Peyer's patch (tissue), 4 donors: ENCODE measurements at regions not wholly inside any gene's neighbourhood (a gene's known extent, or its start where the extent isn't known, plus 50 kb on each side); places are given as distances from the start of the nearest gene placed in this dataset.

Experiments used
- DNase-seq, 3 donors: peaks; one replicate each; pipeline ENCODE4 v3.0.0-alpha.2; 2017 to 2019
- H3K27ac ChIP-seq, 4 donors: fragments of 200-600 bp; sonication (generic); one replicate each; pipeline ENCODE4 v1.5.1; 2016 to 2019
- H3K27me3 ChIP-seq, 2 donors: fragments of 200-600 bp; sonication (generic); one replicate each; pipeline ENCODE4 v1.5.1; 2019
- H3K36me3 ChIP-seq, 3 donors: fragments of 200-600 bp; sonication (generic); one replicate each; pipeline ENCODE4 v1.5.1; 2016 to 2019
- H3K4me1 ChIP-seq, 4 donors: fragments of 200-600 bp; sonication (generic); one replicate each; pipeline ENCODE4 v1.5.1; 2016 to 2019
- H3K4me3 ChIP-seq, 4 donors: fragments of 200-600 bp; sonication (generic); 1 replicate in 3 of 4; 2 replicates in 1 of 4; pipeline ENCODE4 v1.5.1; 2016 to 2019; ENCODE audit warnings: mild to moderate bottlenecking in 1 of 4
- H3K9me3 ChIP-seq, 4 donors: fragments of 200-600 bp; sonication (generic); one replicate each; pipeline ENCODE4 v1.5.1; 2016 to 2019; ENCODE audit warnings: mild to moderate bottlenecking in 1 of 4
- CTCF ChIP-seq, 6 experiments: fragments of 450-650 bp in 4 of 6; fragments of 200-600 bp in 2 of 6; sonication (generic) in 1 of 6; IDR thresholded peaks; one replicate each; pipeline ENCODE4 v1.5.1; 2017 to 2019; ENCODE audit warnings: antibody characterized with exemption in 6 of 6, mild to moderate bottlenecking in 3 of 6, moderate library complexity in 1 of 6
- POLR2A ChIP-seq, 2 donors: fragments of 450-650 bp; IDR thresholded peaks; one replicate each; pipeline ENCODE4 v1.5.1; 2017; ENCODE audit warnings: antibody characterized with exemption in 2 of 2, mild to moderate bottlenecking in 2 of 2, moderate library complexity in 2 of 2

GRCh38 chr2:191515551-191515950 lies 162.4 kb upstream of the NABP1 start:
- TF ChIP-seq POLR2A (IDR thresholded peaks at IDR 0.05) (no peak), CTCF (IDR thresholded peaks at IDR 0.05) (no peak)
- H3K9me3 ChIP-seq: no peaks in the 10 kb centered on the region

GRCh38 chr2:191516260-191516659 lies 161.7 kb upstream of the NABP1 start:
- Histone ChIP-seq H3K9me3 (no peaks in the 10 kb centered on the region), H3K27ac (no peak overlapping the region), H3K36me3 (no peaks in the 10 kb centered on the region), H3K27me3 (no peaks in the 10 kb centered on the region), H3K4me3 (no peak overlapping the region), H3K4me1 (no peaks in the 10 kb centered on the region)
- DNase-seq: no peak
- TF ChIP-seq CTCF (IDR thresholded peaks at IDR 0.05): no peak
- TF ChIP-seq POLR2A (IDR thresholded peaks at IDR 0.05): no peak

More at GRCh38 chr2:191515551-191515950, 162.4 kb upstream of the NABP1 start:
- no peak overlapping the region for H3K27ac ChIP-seq
- H3K4me3 ChIP-seq: no peak overlapping the region
- no peak for DNase-seq
- H3K36me3 ChIP-seq: no peaks in the 10 kb centered on the region
- no peaks in the 10 kb centered on the region for H3K27me3 ChIP-seq
- H3K4me1 ChIP-seq: no peaks in the 10 kb centered on the region

- Histone ChIP-seq H3K36me3 (no peaks in the 10 kb centered on the region), H3K4me1 (no peaks in the 10 kb centered on the region), H3K27ac (no peak overlapping the region), H3K4me3 (no peak overlapping the region), H3K9me3 (no peaks in the 10 kb centered on the region), H3K27me3 (no peaks in the 10 kb centered on the region)
- TF ChIP-seq CTCF (IDR thresholded peaks at IDR 0.05) (peak; percentile 28 to 92 (median 81)), POLR2A (IDR thresholded peaks at IDR 0.05) (no peak)
- no peak for DNase-seq
Observed at GRCh38 chr2:191521608-191522208, 156.2 kb upstream of the NABP1 start.

GRCh38 chr2:191522478-191523120 lies 155.3 kb upstream of the NABP1 start:
- Histone ChIP-seq H3K4me3 (no peak overlapping the region), H3K9me3 (no peaks in the 10 kb centered on the region), H3K4me1 (no peaks in the 10 kb centered on the region), H3K36me3 (no peaks in the 10 kb centered on the region), H3K27me3 (no peaks in the 10 kb centered on the region), H3K27ac (no peak overlapping the region)
- TF ChIP-seq POLR2A (IDR thresholded peaks at IDR 0.05): no peak
- TF ChIP-seq CTCF (IDR thresholded peaks at IDR 0.05): no peak
- no peak for DNase-seq

GRCh38 chr2:191526091-191526490 lies 151.8 kb upstream of the NABP1 start:
- H3K27ac ChIP-seq: no peak overlapping the region
- no peaks in the 10 kb centered on the region for H3K27me3 ChIP-seq
- H3K36me3 ChIP-seq: no peaks in the 10 kb centered on the region
- H3K4me3 ChIP-seq: no peak overlapping the region
- TF ChIP-seq POLR2A (IDR thresholded peaks at IDR 0.05) (no peak), CTCF (IDR thresholded peaks at IDR 0.05) (no peak)
- DNase-seq: no peak
- no peaks in the 10 kb centered on the region for H3K9me3 ChIP-seq
- H3K4me1 ChIP-seq: no peaks in the 10 kb centered on the region
